Mammary epithelial cell (primary cell): ENCODE measurements at regions not wholly inside any gene's neighbourhood (a gene's known extent, or its start where the extent isn't known, plus 50 kb on each side); places are given as distances from the start of the nearest gene placed in this dataset.

Experiments used
- EZH2 ChIP-seq: IDR thresholded peaks from 2 replicates; pipeline ENCODE4 v1.6.1; 2012; ENCODE audit warnings: low read length, inconsistent platforms, borderline replicate concordance
- TF ChIP-seq, protein P1 (sequence below), 2 donors: IDR thresholded peaks in 1 of 2; conservative IDR thresholded peaks in 1 of 2; 2 replicates each; pipeline ENCODE4 v1.5.1; 2011 to 2012; ENCODE audit warnings: inconsistent platforms in 2 of 2, low read length in 2 of 2, mild to moderate bottlenecking in 2 of 2, control low read depth in 1 of 2, low read depth in 1 of 2; ENCODE audit not compliant: insufficient read depth in 1 of 2; ENCODE audit errors: extremely low read depth in 1 of 2

- TF ChIP-seq, protein P1, sequence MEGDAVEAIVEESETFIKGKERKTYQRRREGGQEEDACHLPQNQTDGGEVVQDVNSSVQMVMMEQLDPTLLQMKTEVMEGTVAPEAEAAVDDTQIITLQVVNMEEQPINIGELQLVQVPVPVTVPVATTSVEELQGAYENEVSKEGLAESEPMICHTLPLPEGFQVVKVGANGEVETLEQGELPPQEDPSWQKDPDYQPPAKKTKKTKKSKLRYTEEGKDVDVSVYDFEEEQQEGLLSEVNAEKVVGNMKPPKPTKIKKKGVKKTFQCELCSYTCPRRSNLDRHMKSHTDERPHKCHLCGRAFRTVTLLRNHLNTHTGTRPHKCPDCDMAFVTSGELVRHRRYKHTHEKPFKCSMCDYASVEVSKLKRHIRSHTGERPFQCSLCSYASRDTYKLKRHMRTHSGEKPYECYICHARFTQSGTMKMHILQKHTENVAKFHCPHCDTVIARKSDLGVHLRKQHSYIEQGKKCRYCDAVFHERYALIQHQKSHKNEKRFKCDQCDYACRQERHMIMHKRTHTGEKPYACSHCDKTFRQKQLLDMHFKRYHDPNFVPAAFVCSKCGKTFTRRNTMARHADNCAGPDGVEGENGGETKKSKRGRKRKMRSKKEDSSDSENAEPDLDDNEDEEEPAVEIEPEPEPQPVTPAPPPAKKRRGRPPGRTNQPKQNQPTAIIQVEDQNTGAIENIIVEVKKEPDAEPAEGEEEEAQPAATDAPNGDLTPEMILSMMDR (conservative IDR thresholded peaks at IDR 0.05 in 1 of 2, IDR thresholded peaks at IDR 0.05 in 1 of 2; ENCODE audit: extremely low read depth in 1 of 2, insufficient read depth in 1 of 2, low read depth in 1 of 2, low read length in 2 of 2), result no peak
- TF ChIP-seq EZH2, result no peak
Observed at GRCh38 chr4:30919458-30919857, 199.3 kb downstream of the PCDH7 start.
